HG03135 (cell line): ENCODE measurements at regions not wholly inside any gene's neighbourhood (a gene's known extent, or its start where the extent isn't known, plus 50 kb on each side); places are given as distances from the start of the nearest gene placed in this dataset.

Experiments
- ATAC-seq: cut with Tn5 transposase; IDR thresholded peaks from one replicate; pipeline ENCODE4 v1.9.1; 2021; ENCODE audit warnings: mild to moderate bottlenecking, moderate library complexity; ENCODE audit not compliant: unreplicated experiment

DNA sequence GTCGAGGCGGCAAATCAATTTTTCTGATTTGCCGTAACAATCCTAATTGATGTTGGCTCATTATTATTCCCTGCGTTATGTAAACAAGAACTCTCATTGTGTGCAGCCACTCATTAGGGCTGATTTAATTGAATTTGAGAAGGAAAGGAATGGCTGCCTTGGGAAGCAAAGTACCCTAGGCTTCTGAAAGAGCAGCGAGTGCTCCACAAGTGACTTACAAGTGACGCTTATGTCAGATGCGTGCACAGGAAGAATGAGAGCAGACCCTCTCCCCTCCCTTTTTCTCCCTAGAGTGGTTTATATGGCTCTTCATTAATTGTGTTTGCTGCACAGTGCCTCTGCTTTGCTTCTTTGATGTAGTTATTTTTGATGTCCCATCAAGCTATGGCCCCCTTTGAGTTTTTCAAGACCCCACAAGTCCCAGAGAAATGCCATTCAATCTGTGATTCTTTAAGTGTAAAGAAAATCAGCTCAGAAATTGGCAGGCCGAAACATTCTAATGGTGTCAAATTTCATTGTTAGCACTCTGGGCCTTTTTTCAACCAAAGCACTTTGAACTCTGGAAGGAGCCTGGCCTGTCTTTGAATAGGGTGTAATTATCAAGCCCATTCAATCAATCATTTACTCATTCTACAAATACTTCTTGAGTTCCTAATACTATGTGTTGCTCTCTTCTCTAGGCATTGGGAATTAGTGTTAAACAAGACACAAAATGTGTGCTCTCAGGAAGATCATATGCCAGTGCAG is 86.8 kb upstream of the VAV3 start:
- ATAC-seq: no peak

DNA sequence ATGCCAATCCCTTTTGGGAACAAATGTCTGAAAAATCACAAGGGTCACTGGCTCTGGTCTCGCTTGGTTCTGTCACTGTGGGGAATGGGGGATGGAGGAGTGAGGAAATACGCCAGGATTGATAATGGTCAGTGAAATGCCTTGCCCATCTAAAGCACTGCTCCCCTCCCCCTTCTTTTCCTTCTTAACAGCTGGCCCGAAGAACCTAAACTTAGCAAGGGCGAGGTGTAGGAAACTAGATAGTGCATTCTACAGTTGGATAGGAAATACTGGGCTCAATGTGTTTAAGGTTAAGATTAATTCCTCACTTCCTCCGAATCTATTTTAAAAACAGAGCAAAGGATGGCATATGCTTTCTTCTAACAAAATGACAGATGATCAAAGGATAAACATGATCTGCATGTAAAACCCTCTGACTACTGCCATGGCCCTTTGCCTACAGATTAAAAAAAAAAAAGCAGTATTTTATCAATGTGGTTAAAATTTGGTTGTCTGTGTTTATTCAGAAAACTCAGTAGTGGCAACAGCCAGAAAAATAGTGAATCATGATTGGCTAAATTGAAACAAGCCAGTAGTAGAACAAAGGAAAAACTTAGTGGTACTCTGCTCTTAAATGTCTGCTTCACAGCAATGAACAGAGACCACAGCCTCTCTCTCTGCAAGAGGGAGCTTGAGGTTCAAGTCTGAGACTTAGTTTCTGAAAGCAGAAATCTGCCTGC is 86.1 kb upstream of the VAV3 start:
- ATAC-seq: no peak

DNA sequence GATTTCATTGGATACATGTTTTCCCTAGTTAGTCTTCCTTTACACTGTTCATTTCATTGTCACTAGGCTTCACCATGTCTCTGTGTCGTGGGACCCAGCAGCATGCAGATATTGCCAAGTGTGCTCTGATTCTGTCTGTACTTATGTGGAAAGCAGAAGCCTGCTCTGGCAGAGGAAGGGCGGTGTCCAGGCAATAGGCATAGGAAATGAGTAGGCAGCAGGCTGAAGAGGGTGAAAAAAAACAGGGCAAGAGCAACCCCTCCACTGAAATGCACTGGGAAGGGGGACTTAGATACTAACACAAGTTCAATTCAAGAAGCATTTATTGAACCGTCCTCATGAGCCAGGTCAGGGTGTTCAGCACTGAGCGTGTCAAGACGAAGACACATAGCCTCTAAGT is 85.2 kb upstream of the VAV3 start:
- no peak for ATAC-seq

DNA sequence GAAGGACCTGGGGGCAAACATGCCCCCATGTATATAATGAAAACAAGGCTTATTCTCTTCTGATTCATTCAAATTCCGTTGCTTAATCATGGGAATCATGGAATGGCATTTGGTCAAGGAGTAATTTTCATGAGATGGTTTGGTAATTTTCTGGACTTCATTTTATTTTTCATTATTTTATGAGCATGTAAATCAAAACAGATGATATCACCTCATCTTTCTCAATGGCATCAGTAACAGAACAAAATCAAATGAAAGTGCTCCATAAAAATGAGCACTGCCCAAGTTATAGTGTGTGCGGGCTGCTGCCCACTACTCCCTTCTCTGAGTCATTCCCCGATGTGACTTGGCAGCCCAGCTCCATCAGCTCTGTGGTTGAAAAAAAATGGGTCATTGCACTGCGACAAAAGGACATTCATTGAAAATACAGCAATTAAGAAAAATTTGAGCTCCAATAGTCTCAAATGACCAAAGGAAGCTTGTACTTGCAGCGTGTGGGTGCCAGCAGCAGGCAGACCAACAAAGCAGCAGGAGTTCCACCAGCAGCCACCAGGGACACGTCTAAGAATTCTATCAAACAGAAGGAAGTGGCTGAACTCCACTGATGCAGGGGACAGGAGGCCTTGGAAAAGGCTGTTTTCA is 84.3 kb upstream of the VAV3 start:
- ATAC-seq: no peak

DNA sequence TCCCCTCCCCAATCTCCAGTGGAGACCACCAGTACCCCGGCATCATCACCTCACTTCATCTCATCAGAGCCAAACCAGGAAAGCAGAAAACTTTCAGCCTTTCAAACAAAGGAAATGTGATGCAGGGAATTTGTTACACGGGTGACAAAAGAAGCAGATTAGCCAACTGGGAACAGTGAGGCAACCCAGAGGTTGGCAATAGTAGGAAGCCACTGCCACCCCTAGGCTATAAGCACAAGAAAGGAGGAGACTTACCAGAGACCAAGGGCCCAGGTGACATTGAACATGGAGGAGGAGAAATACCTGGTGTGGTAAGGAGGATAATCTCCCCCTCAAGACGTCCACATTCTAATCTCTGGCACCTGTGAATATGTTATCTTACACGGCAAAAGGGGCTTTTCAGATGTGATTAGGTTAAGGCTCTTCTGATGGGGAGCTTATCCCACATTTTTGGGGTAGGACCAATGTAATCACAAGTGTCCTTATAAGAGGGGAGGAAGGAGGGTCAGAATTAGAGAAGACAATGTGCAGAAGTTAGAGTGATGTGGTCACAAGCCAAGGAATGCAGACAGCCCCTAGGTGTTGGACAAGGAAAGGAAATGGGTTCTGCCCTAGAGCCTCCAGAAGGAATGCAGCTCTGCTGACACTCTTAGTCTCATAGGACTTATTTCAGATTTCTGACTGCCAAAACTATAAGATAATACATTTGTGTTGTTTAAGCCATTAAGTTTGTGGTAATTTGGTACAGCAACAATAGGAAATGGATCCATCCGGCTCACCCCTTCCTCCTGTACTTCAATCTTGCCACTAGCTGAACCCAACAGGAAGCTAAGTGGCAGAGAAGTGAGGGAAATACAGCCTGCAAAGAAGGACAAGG is 83.6 kb upstream of the VAV3 start:
- no peak for ATAC-seq

DNA sequence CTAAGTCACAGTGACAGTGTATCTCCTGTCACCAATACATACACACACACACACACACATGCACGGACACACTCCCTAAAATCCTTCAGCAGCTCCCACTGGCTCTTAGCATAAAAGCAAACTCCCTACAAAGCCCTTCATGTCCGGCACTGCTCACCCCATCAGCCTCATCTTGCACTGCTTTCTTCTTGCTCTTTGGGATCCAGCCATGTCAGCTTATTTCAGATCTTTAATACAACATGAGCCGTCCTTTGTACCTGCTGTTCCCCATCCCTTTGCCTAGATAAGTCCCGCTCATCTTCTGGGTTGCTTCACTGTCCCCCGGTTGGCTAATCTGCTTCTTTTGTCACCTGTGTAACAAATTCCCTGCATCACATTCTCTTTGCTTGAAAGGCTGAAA is 82.1 kb upstream of the VAV3 start:
- ATAC-seq: no peak

DNA sequence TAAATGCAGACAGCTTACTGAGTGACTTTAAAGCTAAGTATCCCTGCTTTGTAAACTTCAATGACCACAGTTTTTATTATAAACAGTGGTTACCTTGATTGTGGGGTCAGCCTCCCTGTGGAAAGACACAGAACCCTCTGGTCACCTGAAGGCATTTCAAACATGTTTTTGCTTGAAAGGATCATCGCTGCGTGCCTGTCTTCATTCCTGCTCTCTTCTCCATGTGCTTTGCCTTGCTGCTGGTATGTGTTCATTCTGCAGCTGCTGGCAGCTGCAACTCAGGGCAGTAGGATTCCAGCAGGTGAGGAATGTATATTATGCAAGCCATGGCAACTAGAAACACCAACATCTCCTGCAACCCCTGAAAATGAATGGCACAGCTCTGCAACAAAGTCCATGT is 81.0 kb upstream of the VAV3 start:
- no peak for ATAC-seq

DNA sequence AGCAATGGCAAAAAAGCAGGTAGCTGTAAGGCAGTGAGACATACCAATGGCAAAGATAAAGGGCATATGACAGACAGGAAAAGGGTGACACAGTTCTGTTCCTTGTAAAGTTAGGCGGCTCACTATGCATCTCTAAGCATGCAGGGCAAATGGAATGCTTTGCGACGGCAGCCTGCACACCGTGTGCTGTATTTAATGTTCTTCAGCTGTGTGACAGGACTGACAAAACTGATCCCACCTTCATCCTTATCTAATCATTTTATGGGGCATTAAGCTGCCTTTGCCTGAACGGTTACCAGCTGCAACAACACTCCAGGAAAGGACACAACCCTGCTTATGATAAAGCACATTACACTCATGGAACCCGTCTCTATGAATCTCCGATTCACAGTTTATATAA is 80.5 kb upstream of the VAV3 start:
- no peak for ATAC-seq

DNA sequence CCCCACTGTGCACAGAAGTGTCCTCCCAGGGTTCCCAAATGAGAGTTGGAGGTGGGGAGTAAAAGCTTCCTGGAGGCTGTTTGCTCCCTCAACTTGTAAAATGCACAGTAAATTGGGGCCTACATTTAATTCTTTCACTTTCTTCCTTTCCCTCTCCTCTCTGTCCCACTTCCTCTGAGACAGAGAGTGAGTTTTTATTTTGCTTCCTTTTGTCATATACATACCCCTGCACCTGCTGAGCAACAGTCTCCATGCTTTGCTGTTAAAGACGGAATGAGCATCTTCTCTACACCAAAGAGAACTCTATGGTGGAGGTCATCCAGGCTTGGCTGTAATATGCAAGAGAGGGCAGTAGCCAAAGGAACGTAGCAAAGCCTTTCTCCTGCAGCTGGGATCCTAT is 79.3 kb upstream of the VAV3 start:
- ATAC-seq: no peak

DNA sequence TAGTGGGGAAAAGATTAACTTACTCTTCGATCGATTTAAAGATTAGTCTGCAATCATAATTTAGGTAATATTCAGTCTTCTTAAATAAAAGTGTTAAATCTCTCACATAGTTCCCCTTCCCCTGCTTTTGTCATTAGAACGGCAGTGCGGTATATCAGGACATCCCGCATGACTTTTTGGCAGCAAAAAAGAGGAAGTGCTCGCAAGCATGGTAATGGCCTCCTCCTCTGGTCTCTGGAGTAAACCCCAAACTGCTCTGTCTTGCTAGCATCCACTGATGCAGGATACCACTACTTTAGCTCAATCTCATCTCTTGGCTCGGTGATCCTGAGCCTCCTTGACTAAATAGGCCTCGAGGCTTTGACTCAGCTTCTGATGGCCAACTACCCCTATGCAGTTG is 78.7 kb upstream of the VAV3 start:
- ATAC-seq: no peak

DNA sequence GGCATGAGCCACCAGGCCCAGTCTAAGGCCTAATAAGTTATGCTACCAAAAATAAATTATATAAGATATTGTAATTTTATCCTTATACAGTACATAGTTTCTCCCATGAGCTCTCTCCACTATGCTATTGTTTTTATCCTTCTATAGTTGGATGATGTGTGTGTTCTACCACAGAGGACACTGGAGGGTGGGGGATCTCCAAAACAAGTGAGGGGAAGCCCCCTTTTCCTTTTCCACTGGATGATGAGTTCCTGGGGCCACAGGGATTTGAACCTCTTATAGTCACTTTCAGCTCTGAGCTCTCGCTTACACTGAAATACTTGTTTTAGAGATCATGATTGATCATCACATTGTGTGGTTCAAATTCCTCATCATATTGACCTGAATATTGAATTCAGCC is 77.6 kb upstream of the VAV3 start:
- ATAC-seq: no peak

DNA sequence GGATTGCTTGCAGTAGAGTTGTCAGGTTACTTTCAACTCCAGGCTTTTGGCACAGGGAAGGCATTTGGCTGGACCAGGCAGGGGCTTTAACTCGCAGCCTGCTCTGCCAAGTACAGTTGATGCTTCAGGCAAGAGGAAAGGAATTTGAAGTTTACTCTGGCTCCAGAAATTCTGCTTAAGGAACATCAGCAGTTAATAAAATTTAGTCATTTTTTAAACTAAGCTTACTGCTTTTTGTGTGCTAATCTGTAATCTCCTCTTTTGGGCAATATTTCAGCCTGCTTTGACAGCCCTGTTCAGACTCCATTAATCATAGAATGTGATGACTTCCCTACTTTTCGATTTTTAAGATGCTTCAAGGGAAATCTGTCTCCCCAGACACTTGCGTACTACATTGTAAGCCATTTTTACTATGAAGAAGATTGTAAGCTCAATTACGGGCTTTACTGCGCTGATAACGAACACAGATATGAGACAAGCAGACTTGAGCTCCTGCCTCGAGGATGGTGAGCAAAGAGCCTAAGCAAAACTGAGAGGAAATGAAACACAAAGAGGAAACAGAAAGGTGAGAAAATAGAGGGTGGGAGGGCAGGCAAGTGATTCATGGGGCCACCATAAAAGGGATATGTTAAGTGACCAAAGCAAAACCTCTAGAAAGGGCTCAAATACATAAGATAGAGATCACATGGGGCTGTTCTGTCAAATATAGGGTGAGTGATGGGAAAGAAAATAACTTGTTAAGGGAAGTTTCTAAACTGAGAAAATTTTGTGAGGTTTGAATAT is 76.6 kb upstream of the VAV3 start:
- no peak for ATAC-seq

DNA sequence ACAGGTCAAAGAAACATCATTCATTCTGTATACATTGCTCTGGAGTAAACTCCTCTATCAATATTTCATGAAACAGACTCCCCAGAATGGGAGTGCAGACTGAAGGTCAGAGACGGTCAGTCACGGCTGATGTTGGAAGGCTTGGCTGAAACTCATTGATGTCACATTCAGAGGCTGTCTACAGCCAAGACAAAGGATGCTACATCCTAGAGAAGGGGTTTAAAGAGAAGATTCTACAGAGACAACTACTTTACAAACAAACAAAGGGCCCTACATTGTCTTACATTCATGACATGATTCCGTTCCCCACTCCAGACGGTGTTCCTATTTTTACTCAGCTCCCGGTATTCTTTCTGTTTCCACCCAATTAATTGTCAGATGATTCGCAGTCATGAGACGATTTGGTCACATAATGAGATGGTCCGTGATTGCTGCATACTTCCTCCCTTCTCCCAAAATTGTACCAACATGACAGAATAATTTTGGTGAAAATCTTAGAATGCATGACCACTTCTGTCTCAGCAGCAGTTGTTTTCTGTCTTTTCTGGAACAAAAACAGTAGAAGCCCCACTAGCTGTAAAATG is 73.8 kb upstream of the VAV3 start:
- no peak for ATAC-seq

DNA sequence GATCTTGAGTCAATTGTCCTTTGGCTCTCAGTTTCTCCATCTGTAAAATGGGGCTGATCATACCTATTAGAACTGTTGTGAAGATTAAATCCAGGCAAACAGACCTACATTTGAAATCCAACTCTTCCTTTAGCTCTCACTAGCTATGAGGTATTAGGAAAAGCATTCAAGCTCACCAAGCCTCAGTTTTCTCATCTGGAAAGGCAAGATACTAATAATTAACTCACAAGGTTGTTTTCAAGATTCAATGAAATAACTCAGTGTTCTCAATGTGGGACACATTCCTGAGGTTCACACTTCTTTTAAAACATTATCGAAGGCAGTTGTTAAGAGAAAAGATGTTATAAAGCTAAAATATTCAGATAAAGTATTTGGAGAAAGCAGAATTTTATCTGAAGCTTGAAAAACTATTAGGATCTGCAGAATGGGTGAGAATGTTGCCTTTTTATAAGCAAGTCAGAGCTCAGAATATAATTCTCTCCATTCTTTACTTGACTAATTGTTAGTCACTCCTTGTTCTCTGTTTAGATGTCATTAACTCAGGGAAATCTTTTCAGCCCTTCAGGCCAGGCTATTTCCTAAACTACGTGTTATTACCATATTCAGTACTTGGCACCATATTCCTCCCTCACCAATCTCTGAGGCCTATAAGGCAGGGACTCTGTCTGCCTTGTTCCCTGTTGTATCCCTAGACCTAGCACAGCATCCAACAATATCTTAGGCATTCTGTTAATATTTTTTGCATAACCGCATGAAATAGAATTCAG is 72.0 kb upstream of the VAV3 start:
- no peak for ATAC-seq

DNA sequence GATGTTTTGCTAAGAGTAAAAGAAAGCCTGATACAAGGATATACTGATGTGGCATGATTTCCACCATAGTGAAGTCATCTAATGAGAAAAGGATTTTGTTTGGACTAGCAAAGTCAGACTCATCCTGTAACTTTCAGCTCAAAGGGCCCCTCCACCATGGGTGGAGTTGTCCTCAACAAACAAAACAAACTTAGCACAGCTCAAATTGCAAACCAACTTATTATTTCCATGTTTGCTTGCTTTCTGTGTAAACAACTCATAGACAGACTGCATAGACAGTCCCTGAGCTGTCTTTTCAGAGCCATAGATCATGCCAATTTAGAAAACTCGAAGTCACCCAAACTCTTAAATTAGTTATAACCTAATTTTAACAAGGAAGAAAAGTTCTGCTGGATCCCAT is 69.4 kb upstream of the VAV3 start:
- ATAC-seq: no peak

DNA sequence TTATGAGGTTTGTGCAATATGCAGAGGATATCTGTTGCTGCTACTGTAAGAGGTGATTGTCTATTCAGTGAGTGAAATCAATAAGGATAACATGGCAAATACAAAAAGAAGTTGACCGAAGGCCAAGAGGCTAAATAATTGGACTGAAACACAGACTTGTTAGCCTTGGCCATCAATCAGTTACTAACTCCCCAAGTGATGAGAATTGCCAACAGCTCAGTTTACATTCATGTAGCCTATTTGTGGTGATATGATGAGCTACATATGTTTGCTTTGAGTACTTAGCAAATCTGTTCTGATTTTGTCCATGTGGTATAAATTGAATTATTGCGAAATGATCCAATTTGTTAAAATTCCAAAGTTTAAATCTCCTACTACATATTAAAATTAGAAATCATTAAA is 68.6 kb upstream of the VAV3 start:
- no peak for ATAC-seq

DNA sequence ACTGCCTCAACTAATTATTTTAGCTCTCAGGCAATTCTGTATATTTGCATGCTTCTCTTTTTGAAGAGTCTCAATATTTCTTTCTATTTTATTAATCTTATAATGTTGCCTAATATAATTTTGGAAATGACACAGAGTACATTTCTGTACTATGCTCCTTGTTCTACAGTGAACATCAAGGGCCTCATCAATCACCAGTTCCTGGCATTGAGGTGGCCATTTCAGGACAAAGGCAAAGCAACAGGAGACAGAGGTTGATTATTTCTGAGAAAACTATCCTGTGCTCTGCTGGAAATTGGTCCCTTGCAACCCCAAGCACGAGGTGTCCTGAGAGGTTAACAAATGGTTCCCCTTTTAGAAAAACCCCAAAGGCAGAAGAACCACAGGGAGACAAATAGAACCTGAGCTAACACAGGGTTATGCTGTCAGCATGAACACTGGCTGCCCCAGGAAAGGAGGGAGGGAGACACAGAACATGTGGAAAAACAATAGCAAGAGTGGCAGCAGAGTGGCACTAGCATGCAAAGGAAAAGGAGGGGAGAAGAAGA is 63.9 kb upstream of the VAV3 start:
- no peak for ATAC-seq

DNA sequence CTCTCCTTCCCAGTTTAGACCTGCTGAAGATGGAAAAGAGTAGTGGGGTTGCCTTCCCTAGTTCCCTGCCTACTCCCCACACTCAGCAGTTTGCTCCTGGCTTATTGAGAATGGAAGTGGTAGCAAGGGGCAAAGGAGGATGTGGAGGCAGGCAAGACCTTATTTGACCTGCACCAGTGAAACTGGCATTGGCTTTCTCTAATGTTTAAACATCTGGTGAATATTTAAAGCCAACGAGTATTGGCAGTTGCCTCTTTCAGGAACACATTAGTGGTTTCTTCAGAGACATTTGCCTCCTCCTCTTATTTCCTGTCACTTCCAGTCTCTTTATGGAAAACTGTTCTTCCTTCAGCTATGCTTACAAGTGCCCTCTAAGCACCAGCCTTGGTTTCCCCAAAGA is 62.4 kb upstream of the VAV3 start:
- ATAC-seq: no peak

DNA sequence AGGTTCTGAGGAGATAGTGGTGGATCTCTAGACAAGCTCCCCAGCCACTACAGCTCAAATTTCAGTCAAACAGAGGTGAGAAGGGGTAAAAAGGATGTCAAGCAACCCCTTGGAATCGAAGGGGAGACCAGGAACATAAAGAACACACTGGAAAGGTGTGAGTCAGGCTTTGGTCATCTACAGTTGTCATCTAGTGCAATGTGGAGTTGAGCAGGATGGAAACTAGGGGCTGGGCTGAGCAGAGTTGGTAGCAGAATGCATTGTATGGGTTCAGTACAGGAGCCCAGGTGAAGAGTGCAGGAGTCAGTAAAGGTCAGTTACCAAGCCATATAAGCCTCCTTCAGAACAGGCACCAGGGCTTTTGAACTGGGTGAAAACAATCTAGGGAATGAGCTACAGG is 52.7 kb upstream of the VAV3 start:
- ATAC-seq: no peak
